Stomach (tissue), 8 donors: ENCODE measurements at regions not wholly inside any gene's neighbourhood (a gene's known extent, or its start where the extent isn't known, plus 50 kb on each side); places are given as distances from the start of the nearest gene placed in this dataset.

Experiments used
- DNase-seq, 2 donors: peaks; one replicate each; pipeline versions ENCODE4 v3.0.0 to v3.0.0-alpha.2; 2013 to 2019
- H3K27ac ChIP-seq, 5 donors: fragments of 200-600 bp in 4 of 5; sonication (generic) in 4 of 5; one replicate each; pipeline ENCODE4 v1.5.1; 2013 to 2019; ENCODE audit warnings: mild to moderate bottlenecking in 1 of 5, moderate library complexity in 1 of 5
- H3K27me3 ChIP-seq, 3 donors: fragments of 200-600 bp; sonication (generic); one replicate each; pipeline ENCODE4 v1.5.1; 2017 to 2019; ENCODE audit warnings: mixed run types in 1 of 3
- H3K36me3 ChIP-seq, 4 donors: fragments of 200-600 bp; sonication (generic); 1 replicate in 3 of 4; 2 replicates in 1 of 4; pipeline ENCODE4 v1.5.1; 2016 to 2019
- H3K4me1 ChIP-seq, 4 donors: fragments of 200-600 bp; sonication (generic); one replicate each; pipeline ENCODE4 v1.5.1; 2016 to 2019
- H3K4me3 ChIP-seq, 4 donors: fragments of 200-600 bp; sonication (generic) in 3 of 4; one replicate each; pipeline ENCODE4 v1.5.1; 2016 to 2019; ENCODE audit warnings: mild to moderate bottlenecking in 1 of 4
- H3K9me3 ChIP-seq, 4 donors: fragments of 200-600 bp; sonication (generic); one replicate each; pipeline ENCODE4 v1.5.1; 2016 to 2019
- EP300 ChIP-seq: sonication (generic); formaldehyde crosslinking; IDR thresholded peaks from one replicate; pipeline ENCODE4 v1.6.1; 2017; ENCODE audit warnings: antibody characterized with exemption
- POLR2A ChIP-seq, 4 donors: fragments of 450-650 bp; IDR thresholded peaks; one replicate each; pipeline ENCODE4 v1.6.1; 2016; ENCODE audit warnings: antibody characterized with exemption in 4 of 4, control low read depth in 2 of 4, mild to moderate bottlenecking in 1 of 4, moderate library complexity in 1 of 4
- POLR2AphosphoS5 ChIP-seq, 3 donors: sonication (generic); formaldehyde crosslinking; IDR thresholded peaks; one replicate each; pipeline ENCODE4 v1.6.1; 2016; ENCODE audit warnings: antibody characterized with exemption in 3 of 3
- WGBS, 5 donors: extraction: QIAGEN DNeasy Blood & Tissue Kit in 3 of 5; methylation state at CpG; one replicate each; pipeline versions ENCODE4 v1.1.5 to v1.1.7; 2013 to 2018; 5-methylcytosine and 5-hydroxymethylcytosine counted together
- intact Hi-C: fragments of 100-400 bp; cut with DNase I; formaldehyde crosslinking; loops from one replicate; pipeline ENCODE4 v1.15.1; 2023; ENCODE audit warnings: low total_unique reads
- TF ChIP-seq, protein P1 (sequence below), 7 experiments: fragments of 450-650 bp in 4 of 7; fragments of 200-600 bp in 3 of 7; sonication (generic) in 3 of 7; IDR thresholded peaks; one replicate each; pipeline ENCODE4 v1.5.1; 2016 to 2019; ENCODE audit warnings: antibody characterized with exemption in 7 of 7, control low read depth in 2 of 7, mild to moderate bottlenecking in 1 of 7
- donor health status: healthy with polysubstance abuse.
- donor health status: Bipolar disorder and iron deficiency.
- donor health status: healthy.

DNA sequence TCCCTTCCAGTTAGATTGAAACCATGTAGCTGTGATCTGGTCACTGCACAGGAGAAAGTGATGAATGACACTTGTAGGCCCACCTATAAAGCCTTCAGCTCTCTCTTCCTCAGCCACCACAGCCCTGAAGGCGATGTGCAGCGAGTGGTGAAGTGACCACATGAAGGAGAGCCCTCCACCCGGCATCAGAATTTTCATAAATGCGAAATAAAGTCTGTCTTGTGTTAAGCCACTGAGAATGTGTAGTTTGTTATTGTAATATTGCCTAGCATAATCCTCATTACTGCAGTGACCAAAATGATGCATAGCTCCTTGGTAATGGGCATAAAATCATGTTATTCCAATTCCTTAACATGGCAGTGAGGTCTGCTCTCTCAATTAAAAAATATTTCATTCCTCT lies 122.1 kb upstream of the LYPLAL1 start:
- TF ChIP-seq POLR2A (IDR thresholded peaks at IDR 0.05) (no peak), POLR2AphosphoS5 (IDR thresholded peaks at IDR 0.05) (no peak), EP300 (no peak)
- TF ChIP-seq, protein P1, sequence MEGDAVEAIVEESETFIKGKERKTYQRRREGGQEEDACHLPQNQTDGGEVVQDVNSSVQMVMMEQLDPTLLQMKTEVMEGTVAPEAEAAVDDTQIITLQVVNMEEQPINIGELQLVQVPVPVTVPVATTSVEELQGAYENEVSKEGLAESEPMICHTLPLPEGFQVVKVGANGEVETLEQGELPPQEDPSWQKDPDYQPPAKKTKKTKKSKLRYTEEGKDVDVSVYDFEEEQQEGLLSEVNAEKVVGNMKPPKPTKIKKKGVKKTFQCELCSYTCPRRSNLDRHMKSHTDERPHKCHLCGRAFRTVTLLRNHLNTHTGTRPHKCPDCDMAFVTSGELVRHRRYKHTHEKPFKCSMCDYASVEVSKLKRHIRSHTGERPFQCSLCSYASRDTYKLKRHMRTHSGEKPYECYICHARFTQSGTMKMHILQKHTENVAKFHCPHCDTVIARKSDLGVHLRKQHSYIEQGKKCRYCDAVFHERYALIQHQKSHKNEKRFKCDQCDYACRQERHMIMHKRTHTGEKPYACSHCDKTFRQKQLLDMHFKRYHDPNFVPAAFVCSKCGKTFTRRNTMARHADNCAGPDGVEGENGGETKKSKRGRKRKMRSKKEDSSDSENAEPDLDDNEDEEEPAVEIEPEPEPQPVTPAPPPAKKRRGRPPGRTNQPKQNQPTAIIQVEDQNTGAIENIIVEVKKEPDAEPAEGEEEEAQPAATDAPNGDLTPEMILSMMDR (IDR thresholded peaks at IDR 0.05): no peak
- Histone ChIP-seq H3K36me3 (no peaks in the 10 kb centered on the region), H3K27ac (no peak overlapping the region), H3K9me3 (no peaks in the 10 kb centered on the region), H3K27me3 (no peaks in the 10 kb centered on the region), H3K4me3 (no peak overlapping the region), H3K4me1 (peaks cover 0 to 8% (median 0%) of the 10 kb centered on the region in 4 donors)
- 66 to 92% (median 78%) methylated on average over 4 of the region's 4 CpGs for WGBS, 5 donors
- no peak for DNase-seq
- intact Hi-C loops: no loop called here

- 81 to 95% (median 89%) methylated on average over 1 of the region's 1 CpG for WGBS, 5 donors
- intact Hi-C loops: no loop called here
- H3K4me1 ChIP-seq: no peaks in the 10 kb centered on the region
- no peaks in the 10 kb centered on the region for H3K36me3 ChIP-seq
- no peak for TF ChIP-seq POLR2AphosphoS5 (IDR thresholded peaks at IDR 0.05)
- TF ChIP-seq, protein P1 (IDR thresholded peaks at IDR 0.05): no peak
- TF ChIP-seq EP300: no peak
- no peak for TF ChIP-seq POLR2A (IDR thresholded peaks at IDR 0.05)
- no peak for DNase-seq
- H3K9me3 ChIP-seq: peaks cover 0 to 8% (median 3%) of the 10 kb centered on the region in 4 donors
- no peak overlapping the region for H3K4me3 ChIP-seq
- H3K27me3 ChIP-seq: no peaks in the 10 kb centered on the region
- no peak overlapping the region for H3K27ac ChIP-seq
These were observed 114.5 kb upstream of the LYPLAL1 start for GRCh38 chr1:219058891-219059820.

GRCh38 chr1:219060798-219061197 lies 112.9 kb upstream of the LYPLAL1 start:
- TF ChIP-seq, protein P1 (IDR thresholded peaks at IDR 0.05): no peak
- no peak for TF ChIP-seq POLR2A (IDR thresholded peaks at IDR 0.05)
- no peak for TF ChIP-seq EP300
- TF ChIP-seq POLR2AphosphoS5 (IDR thresholded peaks at IDR 0.05): no peak
- no peaks in the 10 kb centered on the region for H3K36me3 ChIP-seq
- no peaks in the 10 kb centered on the region for H3K4me1 ChIP-seq
- intact Hi-C loops: no loop called here
- DNase-seq: no peak
- H3K27ac ChIP-seq: no peak overlapping the region
- no peaks in the 10 kb centered on the region for H3K27me3 ChIP-seq
- peaks cover 0 to 8% (median 3%) of the 10 kb centered on the region in 4 donors for H3K9me3 ChIP-seq
- no peak overlapping the region for H3K4me3 ChIP-seq
- 69 to 90% (median 86%) methylated on average over 3 to 5 of the region's 5 CpGs for WGBS, 5 donors

DNA sequence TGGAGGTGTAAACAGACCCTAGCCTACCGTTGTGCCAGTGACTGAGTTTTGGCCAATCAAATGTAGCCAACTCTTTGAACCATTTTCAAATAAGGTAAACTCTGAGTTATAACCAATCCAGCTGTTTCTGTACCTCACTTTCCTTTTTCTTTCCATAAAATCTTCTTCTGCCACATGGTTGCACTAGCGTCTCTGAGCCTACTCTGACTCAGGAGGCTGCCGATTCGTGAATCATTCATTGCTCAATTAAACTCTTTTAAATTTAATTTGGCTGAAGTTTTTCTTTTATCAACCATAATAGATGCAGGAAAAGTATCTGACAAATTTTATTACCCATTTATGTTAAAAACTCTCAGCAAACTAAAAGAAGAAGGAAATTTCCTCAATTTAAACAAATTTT lies 111.5 kb upstream of the LYPLAL1 start:
- DNase-seq: no peak
- no peak overlapping the region for H3K4me3 ChIP-seq
- no peak for TF ChIP-seq POLR2AphosphoS5 (IDR thresholded peaks at IDR 0.05)
- no peak for TF ChIP-seq POLR2A (IDR thresholded peaks at IDR 0.05)
- TF ChIP-seq, protein P1 (IDR thresholded peaks at IDR 0.05): no peak
- no peak for TF ChIP-seq EP300
- H3K27ac ChIP-seq: no peak overlapping the region
- peaks cover 0 to 5% (median 2%) of the 10 kb centered on the region in 4 donors for H3K9me3 ChIP-seq
- 71 to 93% (median 84%) methylated on average over 4 of the region's 4 CpGs for WGBS, 5 donors
- H3K4me1 ChIP-seq: peaks cover 0 to 3% (median 0%) of the 10 kb centered on the region in 4 donors
- no peaks in the 10 kb centered on the region for H3K27me3 ChIP-seq
- intact Hi-C loops: no loop called here
- no peaks in the 10 kb centered on the region for H3K36me3 ChIP-seq
